Left cardiac atrium (tissue), 4 donors: ENCODE measurements at regions not wholly inside any gene's neighbourhood (a gene's known extent, or its start where the extent isn't known, plus 50 kb on each side); places are given as distances from the start of the nearest gene placed in this dataset.
"Not testable (repeated sequence)": the region's sequence is repeated elsewhere in the genome, so short reads cannot be mapped to it uniquely, and the experiment has no call there.

Experiments
- ATAC-seq, 2 donors: fragments of 200-7000 bp; cut with Tn5 transposase; one replicate each; pipeline ENCODE4 v1.9.1; 2020; ENCODE audit warnings: mild to moderate bottlenecking in 2 of 2, moderate library complexity in 2 of 2
- DNase-seq: peaks from one replicate; pipeline ENCODE4 v3.0.0-alpha.2; 2020
- intact Hi-C, 2 donors: fragments of 100-400 bp; cut with DNase I; formaldehyde crosslinking; loops; one replicate each; pipeline versions ENCODE4 v1.14.1 to v1.15.1; 2022 to 2023
- donor health status: DM: no; HTN: yes; CAD: no.
- donor health status: DM: no; HTN: yes; CAD: no; lungs with severe emphysema.
- donor health status: DM: yes; HTN: yes; CAD: no.
- donor health status: Dilated cardiomyopathy.

- intact Hi-C loops = no loop called here
- DNase-seq (no peak), ATAC-seq (no peak)
Measured at GRCh38 chr6:4225161-4225872, 89.9 kb upstream of the ECI2 start.

- ATAC-seq = peak in 1 of 2 donors; percentile 80
- DNase-seq = no peak
- intact Hi-C loops = no loop called here
Measured at GRCh38 chr6:4224067-4224978, 88.9 kb upstream of the ECI2 start.

GRCh38 chr6:4220558-4220957 lies 85.2 kb upstream of the ECI2 start:
- ATAC-seq (no peak), DNase-seq (no peak)
- intact Hi-C loops = no loop called here

- ATAC-seq, DNase-seq, intact Hi-C loops: not testable (repeated sequence)
Measured at GRCh38 chr6:4218619-4219317, 83.4 kb upstream of the ECI2 start.

- ATAC-seq = peak; percentile 69 to 90
- DNase-seq = no peak
- intact Hi-C loops = no loop called here
Measured at GRCh38 chr6:4212588-4212987, 77.2 kb upstream of the ECI2 start.

- ATAC-seq = peak; percentile 63 to 68
Measured at GRCh38 chr6:4210629-4211419, 75.4 kb upstream of the ECI2 start.

GRCh38 chr6:4209196-4209595 lies 73.8 kb upstream of the ECI2 start:
- ATAC-seq (no peak), DNase-seq (no peak)
- intact Hi-C loops = no loop called here

More at GRCh38 chr6:4210629-4211419, 75.4 kb upstream of the ECI2 start:
- intact Hi-C loops = no loop called here
- DNase-seq = peak; percentile 41

GRCh38 chr6:4208158-4208557 lies 72.8 kb upstream of the ECI2 start:
- DNase-seq = no peak
- ATAC-seq = no peak
- intact Hi-C loops = no loop called here

GRCh38 chr6:4203642-4204417 lies 68.5 kb upstream of the ECI2 start:
- DNase-seq, intact Hi-C loops, ATAC-seq: not testable (repeated sequence)

- ATAC-seq = no peak
- intact Hi-C loops = no loop called here
- no peak for DNase-seq
Measured at GRCh38 chr6:4192627-4193026, 57.3 kb upstream of the ECI2 start.

GRCh38 chr6:4192173-4192572 lies 56.8 kb upstream of the ECI2 start:
- intact Hi-C loops = no loop called here
- DNase-seq = no peak
- no peak for ATAC-seq

GRCh38 chr6:4191271-4191721 lies 55.9 kb upstream of the ECI2 start:
- intact Hi-C loops = no loop called here

GRCh38 chr6:4189249-4189648 lies 53.9 kb upstream of the ECI2 start:
- no peak for ATAC-seq
- intact Hi-C loops = no loop called here

More at GRCh38 chr6:4191271-4191721, 55.9 kb upstream of the ECI2 start:
- DNase-seq (no peak), ATAC-seq (no peak)

GRCh38 chr6:4188801-4189200 lies 53.4 kb upstream of the ECI2 start:
- ATAC-seq = no peak
- no peak for DNase-seq
- intact Hi-C loops = no loop called here

More at GRCh38 chr6:4189249-4189648, 53.9 kb upstream of the ECI2 start:
- DNase-seq = no peak

GRCh38 chr6:4187480-4187879 lies 52.1 kb upstream of the ECI2 start:
- DNase-seq (no peak), ATAC-seq (no peak)
- intact Hi-C loops = no loop called here

GRCh38 chr6:4186385-4186784 lies 51.0 kb upstream of the ECI2 start:
- intact Hi-C loops = no loop called here
- ATAC-seq (no peak), DNase-seq (no peak)

- intact Hi-C loops = no loop called here
- ATAC-seq = no peak
- DNase-seq = no peak
Measured at GRCh38 chr6:4185846-4186245, 50.5 kb upstream of the ECI2 start.

- intact Hi-C loops = no loop called here
- DNase-seq = no peak
- no peak for ATAC-seq
Measured at GRCh38 chr6:4185419-4185818, 50.0 kb upstream of the ECI2 start.
